ENCODE measurements at regions not wholly inside any gene's neighbourhood (a gene's known extent, or its start where the extent isn't known, plus 50 kb on each side); places are given as distances from the start of the nearest gene placed in this dataset.

DNA sequence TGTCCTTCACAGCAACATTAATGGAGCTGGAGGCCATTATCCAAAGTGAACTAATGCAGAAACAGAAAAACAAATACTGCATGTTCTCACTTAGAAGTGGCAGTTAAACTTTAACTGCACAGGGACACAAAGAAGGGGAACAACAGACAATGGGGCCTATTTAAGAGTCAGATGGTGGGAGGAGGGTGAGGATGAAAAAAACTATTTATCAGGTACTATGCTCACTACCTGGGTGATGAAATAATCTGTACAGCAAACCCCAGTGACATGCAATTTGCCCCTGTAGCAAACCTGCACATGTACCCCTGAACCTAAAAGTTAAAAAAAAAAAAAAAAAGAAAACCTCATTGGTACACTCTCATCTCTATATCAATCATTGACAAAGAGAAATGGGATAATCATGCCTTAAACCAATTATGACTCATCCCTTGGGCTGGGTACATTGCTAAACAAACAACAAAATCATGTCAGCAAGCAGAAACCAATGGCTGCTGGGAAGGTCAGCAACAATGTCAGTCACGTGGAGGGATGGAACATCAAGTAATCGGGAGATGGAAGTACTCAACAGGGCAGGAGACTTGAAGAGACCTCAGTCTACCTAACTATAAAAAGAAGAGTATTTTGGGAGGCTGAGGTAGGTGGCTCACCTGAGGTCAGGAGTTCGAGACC, 479.2 kb downstream of the RMST start:
- Histone ChIP-seq H3K27ac (ENCODE audit: low read depth in 2 of 2, low read length in 1 of 2) (no peak overlapping the region), H3F3A (replicated peaks; ENCODE audit: insufficient read depth) (no peaks in the 10 kb centered on the region), H4K20me1 (ENCODE audit: insufficient read depth) (no peaks in the 10 kb centered on the region), H3K9ac (no peak overlapping the region), H3K4me3 (ENCODE audit: low read depth in 2 of 2, low read length in 1 of 2) (no peak overlapping the region), H3K27me3 (ENCODE audit: insufficient read depth) (no peaks in the 10 kb centered on the region), H3K4me1 (ENCODE audit: control insufficient read depth in 1 of 2, insufficient read depth in 2 of 2, low read depth in 1 of 2, low read length in 1 of 2) (no peaks in the 10 kb centered on the region), H3K79me2 (ENCODE audit: insufficient read depth) (no peaks in the 10 kb centered on the region), H3K9me2 (no peaks in the 10 kb centered on the region), H3K9me3 (no peaks in the 10 kb centered on the region), H3K4me2 (no peak overlapping the region), H3K36me3 (replicated peaks in 1 of 2; ENCODE audit: control insufficient read depth in 1 of 2, insufficient read depth in 2 of 2, low read length in 1 of 2) (no peaks in the 10 kb centered on the region), H2AFZ (ENCODE audit: low read depth) (no peak overlapping the region)
- no peak for DNase-seq
- TF ChIP-seq CHD2 (IDR thresholded peaks at IDR 0.05; ENCODE audit: low read length, partially characterized antibody) (no peak), NFIC (IDR thresholded peaks at IDR 0.05; ENCODE audit: borderline replicate concordance) (no peak), YY1 (IDR thresholded peaks at IDR 0.05; ENCODE audit: low read depth) (no peak), GATA2 (CRISPR knock-in tag; IDR thresholded peaks at IDR 0.05) (no peak), TEAD4 (IDR thresholded peaks at IDR 0.05; ENCODE audit: borderline replicate concordance, insufficient read depth) (no peak), RXRA (IDR thresholded peaks at IDR 0.05; ENCODE audit: borderline replicate concordance, low read depth) (no peak), FOXM1 (IDR thresholded peaks at IDR 0.05; ENCODE audit: low read depth) (no peak), ELF1 (IDR thresholded peaks at IDR 0.05) (no peak), TAF1 (IDR thresholded peaks at IDR 0.05; ENCODE audit: borderline replicate concordance, low read depth, low read length) (no peak), NRF1 (IDR thresholded peaks at IDR 0.05; ENCODE audit: low read depth, low read length) (no peak), EZH2phosphoT487 (IDR thresholded peaks at IDR 0.05; ENCODE audit: borderline replicate concordance, low read depth) (no peak), POLR2AphosphoS5 (IDR thresholded peaks at IDR 0.05; ENCODE audit: low read depth, low read length) (no peak), SMC3 (IDR thresholded peaks at IDR 0.05; ENCODE audit: low read depth, low read length) (no peak), EP300 (IDR thresholded peaks at IDR 0.05; ENCODE audit: borderline replicate concordance in 1 of 2, low read depth in 1 of 2, low read length in 1 of 2) (no peak)
- TF ChIP-seq, protein P1, sequence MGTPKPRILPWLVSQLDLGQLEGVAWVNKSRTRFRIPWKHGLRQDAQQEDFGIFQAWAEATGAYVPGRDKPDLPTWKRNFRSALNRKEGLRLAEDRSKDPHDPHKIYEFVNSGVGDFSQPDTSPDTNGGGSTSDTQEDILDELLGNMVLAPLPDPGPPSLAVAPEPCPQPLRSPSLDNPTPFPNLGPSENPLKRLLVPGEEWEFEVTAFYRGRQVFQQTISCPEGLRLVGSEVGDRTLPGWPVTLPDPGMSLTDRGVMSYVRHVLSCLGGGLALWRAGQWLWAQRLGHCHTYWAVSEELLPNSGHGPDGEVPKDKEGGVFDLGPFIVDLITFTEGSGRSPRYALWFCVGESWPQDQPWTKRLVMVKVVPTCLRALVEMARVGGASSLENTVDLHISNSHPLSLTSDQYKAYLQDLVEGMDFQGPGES (IDR thresholded peaks at IDR 0.05; ENCODE audit: low read depth, low read length), result no peak
- TF ChIP-seq, protein P2, sequence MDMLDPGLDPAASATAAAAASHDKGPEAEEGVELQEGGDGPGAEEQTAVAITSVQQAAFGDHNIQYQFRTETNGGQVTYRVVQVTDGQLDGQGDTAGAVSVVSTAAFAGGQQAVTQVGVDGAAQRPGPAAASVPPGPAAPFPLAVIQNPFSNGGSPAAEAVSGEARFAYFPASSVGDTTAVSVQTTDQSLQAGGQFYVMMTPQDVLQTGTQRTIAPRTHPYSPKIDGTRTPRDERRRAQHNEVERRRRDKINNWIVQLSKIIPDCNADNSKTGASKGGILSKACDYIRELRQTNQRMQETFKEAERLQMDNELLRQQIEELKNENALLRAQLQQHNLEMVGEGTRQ (IDR thresholded peaks at IDR 0.05; ENCODE audit: borderline replicate concordance, low read depth, low read length), result no peak
- TF ChIP-seq, protein P3, sequence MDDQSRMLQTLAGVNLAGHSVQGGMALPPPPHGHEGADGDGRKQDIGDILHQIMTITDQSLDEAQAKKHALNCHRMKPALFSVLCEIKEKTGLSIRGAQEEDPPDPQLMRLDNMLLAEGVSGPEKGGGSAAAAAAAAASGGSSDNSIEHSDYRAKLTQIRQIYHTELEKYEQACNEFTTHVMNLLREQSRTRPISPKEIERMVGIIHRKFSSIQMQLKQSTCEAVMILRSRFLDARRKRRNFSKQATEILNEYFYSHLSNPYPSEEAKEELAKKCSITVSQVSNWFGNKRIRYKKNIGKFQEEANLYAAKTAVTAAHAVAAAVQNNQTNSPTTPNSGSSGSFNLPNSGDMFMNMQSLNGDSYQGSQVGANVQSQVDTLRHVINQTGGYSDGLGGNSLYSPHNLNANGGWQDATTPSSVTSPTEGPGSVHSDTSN (IDR thresholded peaks at IDR 0.05), result no peak
- TF ChIP-seq, protein P4, sequence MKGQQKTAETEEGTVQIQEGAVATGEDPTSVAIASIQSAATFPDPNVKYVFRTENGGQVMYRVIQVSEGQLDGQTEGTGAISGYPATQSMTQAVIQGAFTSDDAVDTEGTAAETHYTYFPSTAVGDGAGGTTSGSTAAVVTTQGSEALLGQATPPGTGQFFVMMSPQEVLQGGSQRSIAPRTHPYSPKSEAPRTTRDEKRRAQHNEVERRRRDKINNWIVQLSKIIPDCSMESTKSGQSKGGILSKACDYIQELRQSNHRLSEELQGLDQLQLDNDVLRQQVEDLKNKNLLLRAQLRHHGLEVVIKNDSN (IDR thresholded peaks at IDR 0.05; ENCODE audit: borderline replicate concordance, low read depth), result no peak
- TF ChIP-seq, protein P5, sequence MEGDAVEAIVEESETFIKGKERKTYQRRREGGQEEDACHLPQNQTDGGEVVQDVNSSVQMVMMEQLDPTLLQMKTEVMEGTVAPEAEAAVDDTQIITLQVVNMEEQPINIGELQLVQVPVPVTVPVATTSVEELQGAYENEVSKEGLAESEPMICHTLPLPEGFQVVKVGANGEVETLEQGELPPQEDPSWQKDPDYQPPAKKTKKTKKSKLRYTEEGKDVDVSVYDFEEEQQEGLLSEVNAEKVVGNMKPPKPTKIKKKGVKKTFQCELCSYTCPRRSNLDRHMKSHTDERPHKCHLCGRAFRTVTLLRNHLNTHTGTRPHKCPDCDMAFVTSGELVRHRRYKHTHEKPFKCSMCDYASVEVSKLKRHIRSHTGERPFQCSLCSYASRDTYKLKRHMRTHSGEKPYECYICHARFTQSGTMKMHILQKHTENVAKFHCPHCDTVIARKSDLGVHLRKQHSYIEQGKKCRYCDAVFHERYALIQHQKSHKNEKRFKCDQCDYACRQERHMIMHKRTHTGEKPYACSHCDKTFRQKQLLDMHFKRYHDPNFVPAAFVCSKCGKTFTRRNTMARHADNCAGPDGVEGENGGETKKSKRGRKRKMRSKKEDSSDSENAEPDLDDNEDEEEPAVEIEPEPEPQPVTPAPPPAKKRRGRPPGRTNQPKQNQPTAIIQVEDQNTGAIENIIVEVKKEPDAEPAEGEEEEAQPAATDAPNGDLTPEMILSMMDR (IDR thresholded peaks at IDR 0.05), result no peak
- ChIA-PET CTCF (no interaction called here), POLR2A (no interaction called here)
- WGBS (ENCODE audit: low lambda C conversion rate), result 37% methylated on average over 3 of the region's 3 CpGs

Data from SK-N-SH (cell line).